Neuronal stem cell (in vitro differentiated cells): ENCODE measurements at regions not wholly inside any gene's neighbourhood (a gene's known extent, or its start where the extent isn't known, plus 50 kb on each side); places are given as distances from the start of the nearest gene placed in this dataset.
"Not testable (repeated sequence)": the region's sequence is repeated elsewhere in the genome, so short reads cannot be mapped to it uniquely, and the experiment has no call there.

Source experiments
- DNase-seq: peaks from one replicate; pipeline ENCODE4 v3.0.0-alpha.2; 2013; ENCODE audit warnings: low spot score
- H2AFZ ChIP-seq: one replicate; pipeline ENCODE4 v1.6.1; 2013; ENCODE audit warnings: mild to moderate bottlenecking, low read length, inconsistent platforms
- H2AK5ac ChIP-seq: 2 replicates; pipeline ENCODE4 v1.6.1; 2013; ENCODE audit warnings: low read depth, mild to moderate bottlenecking, inconsistent platforms, low read length, moderate library complexity, mixed read lengths
- H2BK120ac ChIP-seq: 2 replicates; pipeline ENCODE4 v1.6.1; 2013; ENCODE audit warnings: low read depth, mild to moderate bottlenecking, inconsistent platforms, low read length, moderate library complexity, mixed read lengths
- H2BK12ac ChIP-seq: one replicate; pipeline ENCODE4 v1.6.1; 2013; ENCODE audit warnings: low read length, inconsistent platforms
- H2BK15ac ChIP-seq: 2 replicates; pipeline ENCODE4 v1.6.1; 2013; ENCODE audit warnings: mild to moderate bottlenecking, low read length, inconsistent platforms, mixed read lengths
- H2BK5ac ChIP-seq: one replicate; pipeline ENCODE4 v1.6.1; 2013; ENCODE audit warnings: inconsistent platforms, mild to moderate bottlenecking, low read length, moderate library complexity
- H3K14ac ChIP-seq: one replicate; pipeline ENCODE4 v1.6.1; 2013; ENCODE audit warnings: low read length, inconsistent platforms
- H3K18ac ChIP-seq: 2 replicates; pipeline ENCODE4 v1.6.1; 2013; ENCODE audit warnings: low read length, inconsistent platforms
- H3K23ac ChIP-seq: 2 replicates; pipeline ENCODE4 v1.6.1; 2013; ENCODE audit warnings: low read depth, mild to moderate bottlenecking, mixed read lengths, low read length, inconsistent platforms; ENCODE audit not compliant: poor library complexity
- H3K27ac ChIP-seq: replicated peaks from 3 replicates; pipeline ENCODE4 v1.5.1; 2013; ENCODE audit warnings: low read length, inconsistent platforms
- H3K27me3 ChIP-seq, 3 experiments: 2 replicates each; pipeline ENCODE4 v1.6.1; 2013; ENCODE audit warnings: low read length in 3 of 3, mild to moderate bottlenecking in 2 of 3, inconsistent platforms in 1 of 3, low read depth in 1 of 3, mixed read lengths in 1 of 3, moderate library complexity in 1 of 3; ENCODE audit not compliant: control insufficient read depth in 3 of 3, insufficient read depth in 3 of 3
- H3K36me3 ChIP-seq, 2 donors: replicated peaks in 1 of 2; 2 replicates each; pipeline ENCODE4 v1.6.1; 2013; ENCODE audit warnings: low read length in 2 of 2; ENCODE audit not compliant: control insufficient read depth in 2 of 2, insufficient read depth in 2 of 2
- H3K4ac ChIP-seq: 2 replicates; pipeline ENCODE4 v1.6.1; 2013; ENCODE audit warnings: inconsistent platforms, mild to moderate bottlenecking, low read length, moderate library complexity
- H3K4me1 ChIP-seq, 2 donors: 1 replicate in 1 of 2; 2 replicates in 1 of 2; pipeline ENCODE4 v1.6.1; 2013; ENCODE audit warnings: low read length in 2 of 2, low read depth in 1 of 2; ENCODE audit not compliant: control insufficient read depth in 2 of 2, insufficient read depth in 1 of 2
- H3K4me2 ChIP-seq: one replicate; pipeline ENCODE4 v1.6.1; 2013; ENCODE audit warnings: mild to moderate bottlenecking, low read length, inconsistent platforms; ENCODE audit not compliant: insufficient read depth, poor library complexity, severe bottlenecking
- H3K4me3 ChIP-seq, 2 donors: 2 replicates each; pipeline ENCODE4 v1.5.1; 2013; ENCODE audit warnings: low read length in 2 of 2, mild to moderate bottlenecking in 2 of 2, inconsistent platforms in 1 of 2, moderate library complexity in 1 of 2
- H3K79me1 ChIP-seq: one replicate; pipeline ENCODE4 v1.6.1; 2013; ENCODE audit warnings: low read depth, mild to moderate bottlenecking, inconsistent platforms, low read length, moderate library complexity
- H3K9ac ChIP-seq: one replicate; pipeline ENCODE4 v1.6.1; 2013; ENCODE audit warnings: mild to moderate bottlenecking, low read depth, low read length, inconsistent platforms; ENCODE audit not compliant: poor library complexity
- H3K9me3 ChIP-seq, 2 donors: replicated peaks in 1 of 2; 2 replicates each; pipeline versions ENCODE3 to v1.6.1; 2013; ENCODE audit warnings: low read length in 2 of 2, mild to moderate bottlenecking in 2 of 2, inconsistent platforms in 1 of 2, low read depth in 1 of 2, mixed read lengths in 1 of 2, moderate library complexity in 1 of 2; ENCODE audit not compliant: control insufficient read depth in 2 of 2, insufficient read depth in 1 of 2
- H4K8ac ChIP-seq: one replicate; pipeline ENCODE4 v1.6.1; 2013; ENCODE audit warnings: low read depth, mild to moderate bottlenecking, inconsistent platforms, low read length, moderate library complexity
- H4K91ac ChIP-seq: one replicate; pipeline ENCODE4 v1.6.1; 2013; ENCODE audit warnings: low read length, low read depth, mild to moderate bottlenecking, inconsistent platforms; ENCODE audit not compliant: poor library complexity
- WGBS, 2 donors: extraction: QIAGEN DNeasy Blood & Tissue Kit; methylation state at CpG; one replicate each; pipeline ENCODE4 v1.1.7; 2013; ENCODE audit warnings: missing lambda C conversion rate in 2 of 2, mixed read lengths in 1 of 2; ENCODE audit not compliant: insufficient read length in 2 of 2, insufficient replicate concordance in 1 of 2; ENCODE audit errors: extremely low coverage in 2 of 2; 5-methylcytosine and 5-hydroxymethylcytosine counted together

DNA sequence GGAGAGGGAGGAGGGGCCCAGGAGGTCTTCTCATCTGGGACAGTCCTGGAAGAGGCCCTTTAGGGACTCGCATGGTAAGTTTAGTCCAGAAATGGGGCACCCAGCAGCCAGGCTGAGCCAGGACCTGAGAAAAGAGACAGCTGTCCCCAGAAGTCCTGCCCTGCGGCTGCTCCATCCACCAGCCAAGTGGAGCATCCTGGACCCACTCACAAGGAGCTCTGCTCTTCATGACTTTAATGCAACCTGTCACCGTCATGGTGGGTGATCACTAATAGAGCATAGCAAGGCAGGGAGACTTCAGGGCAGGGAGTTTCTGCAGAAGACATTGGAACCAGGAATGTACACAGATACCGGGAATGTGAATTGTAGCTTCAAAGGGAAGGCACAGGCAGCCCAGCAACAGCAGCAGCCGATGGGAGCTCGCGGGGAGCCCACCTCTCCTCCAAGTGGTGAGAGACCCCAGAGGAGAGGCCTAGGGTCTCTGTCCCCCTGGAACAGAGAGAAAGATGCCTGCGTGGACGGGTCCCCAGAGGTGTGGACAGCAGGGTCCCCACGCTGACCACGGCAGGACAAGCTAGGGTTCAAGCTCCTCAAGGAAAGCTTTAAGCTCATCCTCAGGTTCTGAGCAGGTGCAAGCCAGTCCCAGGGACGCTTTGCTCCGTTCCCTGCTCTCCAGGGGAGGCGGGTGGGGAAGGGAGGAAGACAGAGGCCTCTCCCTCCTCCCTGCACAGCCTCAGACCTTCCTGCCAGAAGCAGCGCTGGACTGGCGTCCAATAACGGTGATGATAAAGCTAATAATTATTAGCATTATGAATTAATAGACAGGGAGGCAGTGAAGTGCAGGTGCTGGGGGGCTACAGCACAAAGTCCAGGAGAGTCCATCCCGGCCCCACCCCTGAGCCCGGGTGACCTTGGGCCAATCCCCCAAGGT, 335.3 kb downstream of the ADGRD1 start:
- not testable (repeated sequence) for H2BK120ac ChIP-seq, H2BK15ac ChIP-seq, H2AK5ac ChIP-seq, H2BK12ac ChIP-seq, H3K4ac ChIP-seq, H2AFZ ChIP-seq, H4K8ac ChIP-seq, H3K27me3 ChIP-seq, H3K4me2 ChIP-seq, H3K9ac ChIP-seq, H3K9me3 ChIP-seq, H4K91ac ChIP-seq, H3K23ac ChIP-seq, H3K4me3 ChIP-seq, DNase-seq, H3K14ac ChIP-seq, H3K4me1 ChIP-seq, H3K27ac ChIP-seq, H2BK5ac ChIP-seq, H3K79me1 ChIP-seq, H3K36me3 ChIP-seq
- H3K18ac ChIP-seq, result peak overlapping the region; percentile 3
- no CpG with 5 or more reads among the region's 19 CpGs for WGBS, 2 donors

GRCh38 chr12:131289807-131290206, 336.1 kb downstream of the ADGRD1 start:
- not testable (repeated sequence) for H2AFZ ChIP-seq, H2BK5ac ChIP-seq, H3K36me3 ChIP-seq, H4K8ac ChIP-seq, H3K9me3 ChIP-seq, H3K4me3 ChIP-seq, H3K27me3 ChIP-seq, H3K9ac ChIP-seq, H2AK5ac ChIP-seq, H3K18ac ChIP-seq, H2BK120ac ChIP-seq, H3K4ac ChIP-seq, H3K4me2 ChIP-seq, H3K14ac ChIP-seq, H4K91ac ChIP-seq, H3K27ac ChIP-seq, H3K79me1 ChIP-seq, H2BK12ac ChIP-seq, DNase-seq, H3K23ac ChIP-seq, H3K4me1 ChIP-seq, H2BK15ac ChIP-seq
- WGBS, 2 donors, result no CpG with 5 or more reads among the region's 8 CpGs

- DNase-seq, result no peak
- H3K27ac ChIP-seq, result no peak overlapping the region
- H3K23ac ChIP-seq, result no peak overlapping the region
- no peak overlapping the region for H2BK12ac ChIP-seq
- no peaks in the 10 kb centered on the region for H3K36me3 ChIP-seq
- peaks cover 0 to 3% (median 0%) of the 10 kb centered on the region in 3 experiments for H3K27me3 ChIP-seq
- H3K14ac ChIP-seq, result no peak overlapping the region
- H4K91ac ChIP-seq, result no peak overlapping the region
- H2BK120ac ChIP-seq, result no peak overlapping the region
- no peak overlapping the region for H3K4me2 ChIP-seq
- H3K4me3 ChIP-seq, result peak overlapping the region in 1 of 2 donors; percentile 35
- H4K8ac ChIP-seq, result no peak overlapping the region
- no peak overlapping the region for H2BK5ac ChIP-seq
- no peak overlapping the region for H2AFZ ChIP-seq
- no peak overlapping the region for H2BK15ac ChIP-seq
- no peaks in the 10 kb centered on the region for H3K9me3 ChIP-seq
- H3K79me1 ChIP-seq, result no peaks in the 10 kb centered on the region
- H3K18ac ChIP-seq, result no peak overlapping the region
- no CpG with 5 or more reads among the region's 10 CpGs for WGBS, 2 donors
- no peak overlapping the region for H2AK5ac ChIP-seq
- H3K9ac ChIP-seq, result no peak overlapping the region
- no peak overlapping the region for H3K4ac ChIP-seq
- H3K4me1 ChIP-seq, result peaks cover 0 to 5% of the 10 kb centered on the region in 2 donors
These were observed 336.7 kb downstream of the ADGRD1 start for GRCh38 chr12:131290255-131290959.
